ENCODE measurements at regions not wholly inside any gene's neighbourhood (a gene's known extent, or its start where the extent isn't known, plus 50 kb on each side); places are given as distances from the start of the nearest gene placed in this dataset.

GRCh38 chr12:13805041-13805440 is 176.4 kb downstream of the GRIN2B start:
- ChIA-PET POLR2A (no interaction called here), CTCF (no interaction called here)
- DNase-seq (ENCODE audit: extremely low spot score): no peak
- TF ChIP-seq CTCF (IDR thresholded peaks at IDR 0.05; ENCODE audit: control extremely low read depth, extremely low read depth, low read depth, missing control alignments): no peak

GRCh38 chr12:13801543-13801942 is 179.9 kb downstream of the GRIN2B start:
- DNase-seq (ENCODE audit: extremely low spot score): no peak
- ChIA-PET CTCF (no interaction called here), POLR2A (no interaction called here)
- TF ChIP-seq CTCF (IDR thresholded peaks at IDR 0.05; ENCODE audit: control extremely low read depth, extremely low read depth, low read depth, missing control alignments): no peak

- POLR2A ChIA-PET: no interaction called here
- no peak for DNase-seq (ENCODE audit: extremely low spot score)
- CTCF ChIA-PET: no interaction called here
- TF ChIP-seq CTCF (IDR thresholded peaks at IDR 0.05; ENCODE audit: control extremely low read depth, extremely low read depth, low read depth, missing control alignments): no peak
Observed at GRCh38 chr12:13799574-13799973, 181.8 kb downstream of the GRIN2B start.

GRCh38 chr12:13798162-13798561 is 183.2 kb downstream of the GRIN2B start:
- ChIA-PET POLR2A (no interaction called here), CTCF (no interaction called here)
- no peak for DNase-seq (ENCODE audit: extremely low spot score)
- no peak for TF ChIP-seq CTCF (IDR thresholded peaks at IDR 0.05; ENCODE audit: control extremely low read depth, extremely low read depth, low read depth, missing control alignments)

GRCh38 chr12:13794706-13795105 is 186.7 kb downstream of the GRIN2B start:
- POLR2A ChIA-PET: no interaction called here
- CTCF ChIA-PET: no interaction called here

GRCh38 chr12:13790317-13790716 is 191.1 kb downstream of the GRIN2B start:
- no peak for TF ChIP-seq CTCF (IDR thresholded peaks at IDR 0.05; ENCODE audit: control extremely low read depth, extremely low read depth, low read depth, missing control alignments)
- POLR2A ChIA-PET: no interaction called here
- DNase-seq (ENCODE audit: extremely low spot score): no peak
- CTCF ChIA-PET: no interaction called here

More at GRCh38 chr12:13794706-13795105, 186.7 kb downstream of the GRIN2B start:
- no peak for DNase-seq (ENCODE audit: extremely low spot score)
- no peak for TF ChIP-seq CTCF (IDR thresholded peaks at IDR 0.05; ENCODE audit: control extremely low read depth, extremely low read depth, low read depth, missing control alignments)

- no peak for DNase-seq (ENCODE audit: extremely low spot score)
- CTCF ChIA-PET: no interaction called here
- no peak for TF ChIP-seq CTCF (IDR thresholded peaks at IDR 0.05; ENCODE audit: control extremely low read depth, extremely low read depth, low read depth, missing control alignments)
- POLR2A ChIA-PET: no interaction called here
Observed at GRCh38 chr12:13788626-13789025, 192.8 kb downstream of the GRIN2B start.

All from GM10248 (cell line).